Liver (tissue), 7 donors: ENCODE measurements at regions not wholly inside any gene's neighbourhood (a gene's known extent, or its start where the extent isn't known, plus 50 kb on each side); places are given as distances from the start of the nearest gene placed in this dataset.

Experiments
- DNase-seq: peaks from one replicate; pipeline ENCODE4 v3.0.0-alpha.2; 2017; ENCODE audit warnings: low spot score
- H3K27ac ChIP-seq, 2 donors: one replicate each; pipeline ENCODE4 v1.7.0; 2013; ENCODE audit warnings: inconsistent platforms in 2 of 2, low read length in 2 of 2, control low read depth in 1 of 2, low read depth in 1 of 2, mild to moderate bottlenecking in 1 of 2
- H3K27me3 ChIP-seq, 4 donors: one replicate each; pipeline versions ENCODE4 v1.6.1 to v1.7.0; 2013; ENCODE audit warnings: low read length in 3 of 4, inconsistent platforms in 1 of 4, mild to moderate bottlenecking in 1 of 4, moderate library complexity in 1 of 4; ENCODE audit not compliant: control insufficient read depth in 4 of 4, insufficient read depth in 4 of 4
- H3K36me3 ChIP-seq, 4 donors: one replicate each; pipeline versions ENCODE4 v1.6.1 to v1.7.0; 2013; ENCODE audit warnings: low read length in 3 of 4, mild to moderate bottlenecking in 3 of 4, low read depth in 1 of 4, moderate library complexity in 1 of 4; ENCODE audit not compliant: control insufficient read depth in 4 of 4, insufficient read depth in 3 of 4
- H3K4me1 ChIP-seq, 4 donors: one replicate each; pipeline versions ENCODE4 v1.6.1 to v1.7.0; 2013; ENCODE audit warnings: low read length in 3 of 4, mild to moderate bottlenecking in 3 of 4, moderate library complexity in 1 of 4; ENCODE audit not compliant: control insufficient read depth in 4 of 4, insufficient read depth in 4 of 4
- H3K4me3 ChIP-seq, 3 donors: one replicate each; pipeline versions ENCODE4 v1.6.1 to v1.7.0; 2013; ENCODE audit warnings: low read length in 3 of 3, control low read depth in 1 of 3, low read depth in 1 of 3, mild to moderate bottlenecking in 1 of 3
- H3K9ac ChIP-seq, 2 donors: one replicate each; pipeline ENCODE4 v1.7.0; 2013; ENCODE audit warnings: low read length in 2 of 2, mild to moderate bottlenecking in 2 of 2, moderate library complexity in 2 of 2, control low read depth in 1 of 2, low read depth in 1 of 2
- H3K9me3 ChIP-seq, 4 donors: one replicate each; pipeline versions ENCODE4 v1.6.1 to v1.7.0; 2013; ENCODE audit warnings: low read length in 3 of 4; ENCODE audit not compliant: control insufficient read depth in 4 of 4
- FOXA1 ChIP-seq: IDR thresholded peaks from 2 replicates; pipeline ENCODE4 v1.6.1; 2016; ENCODE audit warnings: antibody characterized with exemption
- FOXA2 ChIP-seq: IDR thresholded peaks from 2 replicates; pipeline ENCODE4 v1.6.1; 2016; ENCODE audit warnings: antibody characterized with exemption
- GABPA ChIP-seq, 2 donors: IDR thresholded peaks in 1 of 2; conservative IDR thresholded peaks in 1 of 2; 2 replicates each; pipeline ENCODE4 v1.6.1; 2016; ENCODE audit warnings: antibody characterized with exemption in 2 of 2, mild to moderate bottlenecking in 1 of 2, moderate library complexity in 1 of 2
- HNF4A ChIP-seq, 2 donors: conservative IDR thresholded peaks; 2 replicates each; pipeline ENCODE4 v1.6.1; 2016; ENCODE audit warnings: antibody characterized with exemption in 2 of 2, mild to moderate bottlenecking in 2 of 2
- HNF4G ChIP-seq: IDR thresholded peaks from 2 replicates; pipeline ENCODE4 v1.6.1; 2016; ENCODE audit warnings: antibody characterized with exemption
- NR2F2 ChIP-seq: IDR thresholded peaks from 2 replicates; pipeline ENCODE4 v1.6.1; 2016; ENCODE audit warnings: antibody characterized with exemption
- RAD21 ChIP-seq, 2 donors: IDR thresholded peaks; 2 replicates each; pipeline ENCODE4 v1.6.1; 2016; ENCODE audit warnings: antibody characterized with exemption in 2 of 2, mild to moderate bottlenecking in 2 of 2
- SP1 ChIP-seq: IDR thresholded peaks from 2 replicates; pipeline ENCODE4 v1.6.1; 2018; ENCODE audit warnings: antibody characterized with exemption, mild to moderate bottlenecking
- TAF1 ChIP-seq: conservative IDR thresholded peaks from 2 replicates; pipeline ENCODE4 v1.6.1; 2016; ENCODE audit warnings: antibody characterized with exemption, mild to moderate bottlenecking
- YY1 ChIP-seq: IDR thresholded peaks from 2 replicates; pipeline ENCODE4 v1.6.1; 2016; ENCODE audit warnings: antibody characterized with exemption, mild to moderate bottlenecking
- WGBS: extraction: QIAGEN DNeasy Blood & Tissue Kit; methylation state at CpG from one replicate; pipeline ENCODE4 v1.1.7; 2013; 5-methylcytosine and 5-hydroxymethylcytosine counted together
- TF ChIP-seq, protein P1 (sequence below): IDR thresholded peaks from 2 replicates; pipeline ENCODE4 v1.6.1; 2016; ENCODE audit warnings: antibody characterized with exemption
- TF ChIP-seq, protein P2 (sequence below): IDR thresholded peaks from 2 replicates; pipeline ENCODE4 v1.6.1; 2016; ENCODE audit warnings: antibody characterized with exemption, mild to moderate bottlenecking
- TF ChIP-seq, protein P3 (sequence below): IDR thresholded peaks from 2 replicates; pipeline ENCODE4 v1.6.1; 2016; ENCODE audit warnings: antibody characterized with exemption
- donor health status: healthy.
- donor health status: healthy.
- donor health status: healthy.
- donor health status: healthy.

DNA sequence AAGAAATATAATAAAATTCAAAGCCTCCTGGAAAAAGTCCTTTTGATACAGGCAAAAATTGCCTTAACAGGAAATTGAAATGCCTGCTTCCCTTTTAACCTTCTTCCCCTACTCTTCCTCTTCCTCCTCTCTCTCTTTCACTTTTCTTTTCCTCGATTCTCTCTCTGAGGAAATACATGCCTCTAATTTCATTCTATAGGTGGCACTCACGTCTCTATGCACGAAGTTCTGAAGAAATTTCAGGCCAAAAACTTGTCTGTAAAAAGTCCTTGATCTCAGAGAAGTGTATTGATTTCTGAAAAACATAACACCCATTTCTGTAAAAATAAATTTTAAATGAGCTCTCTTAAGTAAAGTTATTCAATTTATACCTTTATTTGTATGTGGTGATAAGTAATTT is 371.7 kb upstream of the IRX4 start:
- Histone ChIP-seq H3K4me1 (no peaks in the 10 kb centered on the region), H3K9ac (no peak overlapping the region), H3K27me3 (no peaks in the 10 kb centered on the region), H3K36me3 (no peaks in the 10 kb centered on the region), H3K27ac (no peak overlapping the region), H3K4me3 (no peak overlapping the region), H3K9me3 (no peaks in the 10 kb centered on the region)
- WGBS = 44% methylated on average over 3 of the region's 3 CpGs
- DNase-seq = no peak
- no peak for TF ChIP-seq HNF4A (conservative IDR thresholded peaks at IDR 0.05)
- no peak for TF ChIP-seq SP1
- no peak for TF ChIP-seq FOXA1
- no peak for TF ChIP-seq HNF4G
- TF ChIP-seq GABPA (IDR thresholded peaks at IDR 0.05 in 1 of 2, conservative IDR thresholded peaks at IDR 0.05 in 1 of 2) = no peak
- TF ChIP-seq, protein P1, sequence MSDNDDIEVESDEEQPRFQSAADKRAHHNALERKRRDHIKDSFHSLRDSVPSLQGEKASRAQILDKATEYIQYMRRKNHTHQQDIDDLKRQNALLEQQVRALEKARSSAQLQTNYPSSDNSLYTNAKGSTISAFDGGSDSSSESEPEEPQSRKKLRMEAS = no peak
- TF ChIP-seq RAD21 (IDR thresholded peaks at IDR 0.05) = no peak
- no peak for TF ChIP-seq FOXA2
- TF ChIP-seq YY1 = no peak
- no peak for TF ChIP-seq NR2F2
- TF ChIP-seq TAF1 = no peak
- TF ChIP-seq, protein P2, sequence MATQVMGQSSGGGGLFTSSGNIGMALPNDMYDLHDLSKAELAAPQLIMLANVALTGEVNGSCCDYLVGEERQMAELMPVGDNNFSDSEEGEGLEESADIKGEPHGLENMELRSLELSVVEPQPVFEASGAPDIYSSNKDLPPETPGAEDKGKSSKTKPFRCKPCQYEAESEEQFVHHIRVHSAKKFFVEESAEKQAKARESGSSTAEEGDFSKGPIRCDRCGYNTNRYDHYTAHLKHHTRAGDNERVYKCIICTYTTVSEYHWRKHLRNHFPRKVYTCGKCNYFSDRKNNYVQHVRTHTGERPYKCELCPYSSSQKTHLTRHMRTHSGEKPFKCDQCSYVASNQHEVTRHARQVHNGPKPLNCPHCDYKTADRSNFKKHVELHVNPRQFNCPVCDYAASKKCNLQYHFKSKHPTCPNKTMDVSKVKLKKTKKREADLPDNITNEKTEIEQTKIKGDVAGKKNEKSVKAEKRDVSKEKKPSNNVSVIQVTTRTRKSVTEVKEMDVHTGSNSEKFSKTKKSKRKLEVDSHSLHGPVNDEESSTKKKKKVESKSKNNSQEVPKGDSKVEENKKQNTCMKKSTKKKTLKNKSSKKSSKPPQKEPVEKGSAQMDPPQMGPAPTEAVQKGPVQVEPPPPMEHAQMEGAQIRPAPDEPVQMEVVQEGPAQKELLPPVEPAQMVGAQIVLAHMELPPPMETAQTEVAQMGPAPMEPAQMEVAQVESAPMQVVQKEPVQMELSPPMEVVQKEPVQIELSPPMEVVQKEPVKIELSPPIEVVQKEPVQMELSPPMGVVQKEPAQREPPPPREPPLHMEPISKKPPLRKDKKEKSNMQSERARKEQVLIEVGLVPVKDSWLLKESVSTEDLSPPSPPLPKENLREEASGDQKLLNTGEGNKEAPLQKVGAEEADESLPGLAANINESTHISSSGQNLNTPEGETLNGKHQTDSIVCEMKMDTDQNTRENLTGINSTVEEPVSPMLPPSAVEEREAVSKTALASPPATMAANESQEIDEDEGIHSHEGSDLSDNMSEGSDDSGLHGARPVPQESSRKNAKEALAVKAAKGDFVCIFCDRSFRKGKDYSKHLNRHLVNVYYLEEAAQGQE = no peak

DNA sequence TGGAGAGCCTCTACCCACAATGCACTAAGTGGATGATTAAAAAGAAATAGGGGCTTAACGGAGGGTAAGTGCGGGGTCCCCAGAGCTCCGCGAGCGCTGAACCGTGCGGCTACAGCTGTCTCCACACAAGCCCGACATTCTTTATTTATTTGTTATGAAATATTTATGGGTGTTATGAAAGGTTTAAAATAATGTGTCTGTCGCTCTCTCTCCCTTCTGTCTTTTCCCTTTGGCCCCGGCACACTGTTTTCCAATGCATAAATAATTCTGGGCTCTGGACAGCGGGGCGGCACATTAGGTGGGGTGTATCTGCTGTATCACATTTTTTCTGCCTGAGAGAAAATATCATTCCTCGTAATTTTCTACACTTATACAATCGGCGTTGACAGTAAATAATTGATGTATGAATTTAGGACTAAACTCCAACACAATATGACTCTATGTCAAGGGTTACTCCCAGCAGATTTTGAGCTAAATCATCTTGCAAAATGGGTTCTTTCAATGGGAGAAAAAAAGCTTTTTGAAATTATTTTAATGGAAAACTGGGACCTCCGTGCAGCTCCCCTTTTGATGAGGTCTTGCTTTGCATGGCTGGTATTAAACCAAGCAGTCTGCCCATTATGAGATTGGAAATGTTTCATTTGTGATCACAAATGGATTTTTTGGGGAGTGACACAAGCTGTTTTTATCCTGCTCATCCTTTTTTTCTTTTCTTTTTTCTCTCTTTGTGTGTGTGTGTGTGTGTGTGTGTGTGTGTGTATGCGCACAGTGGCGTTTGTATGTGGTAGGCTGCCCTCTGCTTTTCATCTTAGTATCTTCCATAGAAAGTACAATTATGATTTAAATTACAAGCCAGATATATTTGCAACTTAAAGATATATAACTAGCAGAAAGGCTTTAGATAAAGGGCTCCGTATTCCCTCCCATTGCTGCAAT is 370.6 kb upstream of the IRX4 start:
- Histone ChIP-seq H3K36me3 (no peaks in the 10 kb centered on the region), H3K4me3 (no peak overlapping the region), H3K4me1 (no peaks in the 10 kb centered on the region), H3K27ac (no peak overlapping the region), H3K9ac (no peak overlapping the region), H3K9me3 (no peaks in the 10 kb centered on the region), H3K27me3 (no peaks in the 10 kb centered on the region)
- TF ChIP-seq, protein P3, sequence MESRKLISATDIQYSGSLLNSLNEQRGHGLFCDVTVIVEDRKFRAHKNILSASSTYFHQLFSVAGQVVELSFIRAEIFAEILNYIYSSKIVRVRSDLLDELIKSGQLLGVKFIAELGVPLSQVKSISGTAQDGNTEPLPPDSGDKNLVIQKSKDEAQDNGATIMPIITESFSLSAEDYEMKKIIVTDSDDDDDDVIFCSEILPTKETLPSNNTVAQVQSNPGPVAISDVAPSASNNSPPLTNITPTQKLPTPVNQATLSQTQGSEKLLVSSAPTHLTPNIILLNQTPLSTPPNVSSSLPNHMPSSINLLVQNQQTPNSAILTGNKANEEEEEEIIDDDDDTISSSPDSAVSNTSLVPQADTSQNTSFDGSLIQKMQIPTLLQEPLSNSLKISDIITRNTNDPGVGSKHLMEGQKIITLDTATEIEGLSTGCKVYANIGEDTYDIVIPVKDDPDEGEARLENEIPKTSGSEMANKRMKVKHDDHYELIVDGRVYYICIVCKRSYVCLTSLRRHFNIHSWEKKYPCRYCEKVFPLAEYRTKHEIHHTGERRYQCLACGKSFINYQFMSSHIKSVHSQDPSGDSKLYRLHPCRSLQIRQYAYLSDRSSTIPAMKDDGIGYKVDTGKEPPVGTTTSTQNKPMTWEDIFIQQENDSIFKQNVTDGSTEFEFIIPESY = no peak
- TF ChIP-seq TAF1 = no peak
- no peak for DNase-seq
- WGBS = 87% methylated on average over 19 of the region's 19 CpGs
